Activated T-cell treated with anti-CD3 and anti-CD28 coated beads for 1 hour (primary cell): ENCODE measurements at regions not wholly inside any gene's neighbourhood (a gene's known extent, or its start where the extent isn't known, plus 50 kb on each side); places are given as distances from the start of the nearest gene placed in this dataset.
"Not testable (repeated sequence)": the region's sequence is repeated elsewhere in the genome, so short reads cannot be mapped to it uniquely, and the experiment has no call there.

Experiments used
- DNase-seq: peaks from one replicate; pipeline ENCODE4 v3.0.0-alpha.2; 2020; ENCODE audit warnings: low read depth

DNA sequence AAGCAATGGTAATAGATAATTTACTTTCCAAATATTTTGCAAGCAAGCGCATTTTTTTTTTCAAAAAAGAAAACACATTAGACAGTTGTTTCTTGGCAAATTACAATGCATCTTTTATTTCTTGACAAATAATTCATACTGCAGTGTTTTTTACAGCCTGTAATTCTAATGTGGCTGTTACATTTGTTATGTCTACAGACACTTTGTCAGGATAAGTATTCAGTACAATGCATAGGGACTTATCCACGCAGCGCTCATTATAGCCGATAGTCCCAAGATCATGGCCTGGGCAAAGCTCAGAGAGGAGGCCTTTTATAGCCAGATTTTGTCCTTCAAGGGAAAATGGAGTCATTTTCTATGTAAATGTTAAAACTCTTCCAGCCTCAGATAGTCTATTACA, 123.0 kb upstream of the FANCL start:
- no peak for DNase-seq

DNA sequence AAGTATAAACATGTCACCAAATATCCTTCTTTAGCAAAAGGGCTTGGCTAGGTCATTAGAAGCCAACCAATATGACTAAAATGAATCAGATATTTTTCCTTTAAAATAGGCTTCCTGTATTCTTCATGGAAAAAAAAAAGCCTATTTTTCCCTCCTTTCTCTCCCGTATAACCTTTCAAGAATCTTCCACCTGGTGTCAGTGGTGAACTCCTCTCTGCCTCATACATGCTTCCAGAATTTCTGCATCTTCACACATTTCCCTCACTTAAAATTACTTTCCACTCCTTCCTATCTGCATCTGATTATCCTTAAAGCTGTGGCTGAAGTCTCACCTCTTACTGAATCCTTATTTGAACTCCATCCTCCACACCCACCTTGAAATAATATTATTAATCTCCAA, 116.9 kb upstream of the FANCL start:
- no peak for DNase-seq

DNA sequence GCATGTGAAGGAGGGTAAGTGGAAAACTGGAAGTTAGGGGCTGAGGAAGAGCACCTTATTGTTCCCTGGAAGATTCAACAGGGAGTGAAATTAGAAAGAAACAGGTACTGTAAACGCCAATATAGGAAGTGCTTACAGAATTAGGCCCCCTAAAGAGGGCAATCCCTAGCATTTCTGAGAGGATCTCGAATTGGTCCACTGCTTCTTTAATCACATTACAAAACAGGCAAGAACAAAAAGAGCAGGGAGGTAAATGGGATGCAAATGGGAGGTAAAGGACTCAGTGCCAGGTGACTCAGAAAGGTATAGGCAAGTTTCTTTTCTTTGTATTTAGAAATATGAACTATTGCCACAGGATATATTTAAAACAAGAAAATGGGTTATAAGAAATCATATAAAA, 116.4 kb upstream of the FANCL start:
- no peak for DNase-seq

DNA sequence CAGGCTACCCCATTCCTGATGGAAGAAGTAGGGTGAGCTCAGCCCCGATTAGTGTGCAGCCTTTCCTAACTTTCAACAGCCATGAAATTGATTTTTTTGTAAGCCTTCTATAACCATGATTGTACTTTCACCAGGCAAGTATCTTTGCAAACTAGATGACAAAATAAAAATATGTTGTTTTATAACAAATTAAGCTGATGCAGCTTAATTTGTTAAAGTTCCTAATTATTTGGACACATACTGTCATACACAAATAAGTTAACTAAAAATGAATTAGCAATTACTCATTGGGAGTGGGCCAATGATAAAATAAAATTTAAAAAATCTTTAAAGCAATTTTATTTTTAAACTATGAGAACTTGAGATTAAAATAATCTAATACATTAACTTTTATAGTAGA, 113.1 kb upstream of the FANCL start:
- no peak for DNase-seq

DNA sequence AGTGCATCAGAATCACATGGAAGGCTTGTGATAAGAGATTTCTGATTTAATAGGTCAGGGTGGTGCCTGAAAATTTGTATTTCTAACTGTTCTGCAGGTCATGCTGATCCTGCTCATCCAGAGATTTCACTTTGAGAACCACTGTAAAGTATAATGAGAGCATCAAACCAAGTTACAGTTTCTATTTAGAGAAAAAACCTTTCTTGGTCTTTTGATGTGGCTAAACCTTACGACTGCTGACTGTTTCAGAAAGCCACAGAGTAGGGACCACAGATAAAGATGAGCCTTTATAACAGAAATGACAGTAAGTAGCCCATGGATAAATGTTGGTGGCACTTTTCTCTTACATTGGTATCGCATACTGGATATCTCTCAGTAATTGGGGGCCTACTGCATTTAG, 109.4 kb upstream of the FANCL start:
- DNase-seq: no peak

DNA sequence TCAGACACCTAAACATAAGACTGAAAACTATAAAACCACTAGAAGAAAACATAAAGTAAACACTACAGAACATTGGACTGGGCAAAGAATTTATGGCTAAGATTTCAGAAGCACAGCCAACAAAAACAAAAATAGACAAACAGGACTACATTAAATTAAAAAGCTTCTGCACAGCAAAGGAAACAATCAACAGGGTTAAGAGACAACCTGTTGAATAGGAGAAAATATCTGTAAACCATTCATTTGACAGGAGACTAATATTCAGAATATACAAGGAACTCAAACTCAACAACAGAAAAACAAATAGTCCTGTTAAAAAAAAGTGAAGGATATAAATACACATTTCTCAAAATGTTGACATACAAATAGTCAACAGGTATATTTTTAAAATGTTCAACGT, 106.7 kb upstream of the FANCL start:
- DNase-seq: no peak

DNA sequence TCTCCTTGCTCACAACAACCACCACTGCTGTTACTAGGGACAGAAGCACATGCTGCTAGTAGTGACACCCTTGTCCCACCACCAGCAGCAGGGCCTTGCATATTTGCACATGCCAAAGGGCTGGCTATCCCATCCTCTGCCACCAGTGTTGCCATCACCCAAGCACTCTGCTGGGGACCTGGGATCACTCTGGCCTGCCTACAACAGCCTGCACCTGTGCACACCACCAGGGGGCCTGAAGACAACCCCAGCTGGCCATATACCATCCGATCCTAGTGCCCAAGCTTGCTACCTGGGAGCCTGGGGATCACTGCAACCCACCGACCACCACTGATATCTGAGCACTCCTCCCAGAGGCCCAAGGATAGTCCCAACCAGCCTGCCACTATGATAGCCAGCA, 99.9 kb upstream of the FANCL start:
- DNase-seq: no peak

DNA sequence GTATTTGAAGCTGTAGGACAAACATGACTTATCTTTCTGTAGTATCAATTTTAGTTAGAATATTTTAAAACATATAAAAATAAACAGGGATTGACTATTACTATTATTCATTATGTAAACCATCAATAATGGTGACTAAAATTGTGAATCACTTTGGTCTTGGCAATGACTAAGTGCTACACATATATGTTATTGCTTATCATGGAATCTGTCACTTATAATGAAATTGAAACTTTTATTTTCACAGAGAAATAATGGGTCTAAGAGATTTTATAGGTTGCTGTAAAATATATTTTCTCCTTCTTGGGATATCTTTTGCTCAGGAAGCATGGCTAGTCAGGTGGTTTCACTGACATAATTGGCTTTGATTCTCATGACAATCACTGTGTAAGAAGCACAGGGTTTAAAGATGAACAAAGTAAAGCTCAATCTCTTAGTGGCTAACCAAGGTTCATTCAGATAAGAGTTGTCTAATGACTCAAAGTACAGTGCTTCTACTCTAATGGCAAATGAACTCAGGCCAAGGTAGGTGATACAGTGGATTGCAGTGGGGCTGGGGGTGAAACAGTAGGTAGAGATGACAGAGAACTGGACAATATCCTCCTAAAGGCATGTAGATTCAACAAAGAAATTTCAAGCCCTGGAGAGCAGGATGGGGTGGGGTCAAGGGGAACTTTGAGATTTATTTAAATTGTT, 98.6 kb upstream of the FANCL start:
- no peak for DNase-seq

DNA sequence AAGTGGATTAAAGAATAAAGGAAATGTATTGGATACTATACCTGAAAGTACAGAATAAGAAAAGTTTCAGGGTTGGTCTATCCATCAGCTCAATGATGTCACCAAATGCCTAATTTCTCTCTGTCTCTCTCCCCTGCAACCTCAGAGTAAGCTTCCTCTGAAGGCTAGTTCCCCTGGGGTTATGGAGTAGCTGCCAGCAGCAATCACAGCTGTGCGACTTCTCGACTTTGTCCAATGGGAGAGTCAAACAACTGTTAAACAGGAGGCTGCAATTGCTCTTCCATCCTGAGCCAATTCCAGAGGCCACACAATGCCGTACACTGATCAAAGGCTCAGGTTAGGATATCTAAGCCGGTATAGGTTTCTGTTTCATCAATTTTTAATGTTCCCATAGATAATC, 95.3 kb upstream of the FANCL start:
- DNase-seq: no peak

DNA sequence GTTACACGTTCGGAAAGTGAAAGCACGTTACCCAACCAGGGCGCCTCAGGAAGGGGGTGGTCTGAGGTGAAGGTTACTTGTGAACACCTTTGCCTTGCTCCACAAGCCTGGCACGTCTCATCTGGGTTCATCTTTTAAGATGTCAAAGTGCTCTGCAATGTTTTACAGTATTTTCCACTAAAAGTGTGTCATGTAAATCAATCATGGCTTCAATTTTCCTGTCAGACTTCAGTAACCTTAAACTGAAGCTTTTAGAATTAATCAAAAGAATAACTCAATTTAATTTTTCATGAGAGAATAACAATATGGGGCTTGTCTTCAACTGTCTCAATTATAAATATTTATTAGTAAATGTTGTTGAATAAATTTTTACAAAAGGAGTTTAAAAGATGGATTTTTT, 93.3 kb upstream of the FANCL start:
- no peak for DNase-seq

DNA sequence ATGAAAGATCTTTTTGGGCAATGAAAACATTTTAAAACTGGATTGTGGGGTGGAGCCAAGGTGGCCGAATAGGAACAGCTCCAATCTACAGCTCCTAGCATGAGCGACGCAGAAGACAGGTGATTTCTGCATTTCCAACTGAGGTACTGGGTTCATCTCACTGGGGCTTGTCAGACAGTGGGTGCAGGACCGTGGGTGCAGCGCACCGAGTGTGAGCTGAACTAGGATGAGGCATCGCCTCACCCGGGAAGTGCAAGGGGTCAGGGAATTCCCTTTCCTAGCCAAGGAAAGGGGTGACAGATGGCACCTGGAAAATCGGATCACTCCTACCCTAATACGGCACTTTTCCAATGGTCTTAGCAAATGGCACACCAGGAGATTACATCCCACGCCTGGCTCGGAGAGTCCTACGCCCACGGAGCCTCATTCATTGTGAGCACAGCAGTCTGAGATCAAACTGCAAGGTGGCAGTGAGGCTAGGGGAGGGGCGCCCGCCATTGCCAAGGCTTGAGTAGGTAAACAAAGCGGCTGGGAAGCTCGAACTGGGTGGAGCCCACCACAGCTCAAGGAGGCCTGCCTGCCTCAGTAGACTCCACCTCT, 84.3 kb upstream of the FANCL start:
- not testable (repeated sequence) for DNase-seq

DNA sequence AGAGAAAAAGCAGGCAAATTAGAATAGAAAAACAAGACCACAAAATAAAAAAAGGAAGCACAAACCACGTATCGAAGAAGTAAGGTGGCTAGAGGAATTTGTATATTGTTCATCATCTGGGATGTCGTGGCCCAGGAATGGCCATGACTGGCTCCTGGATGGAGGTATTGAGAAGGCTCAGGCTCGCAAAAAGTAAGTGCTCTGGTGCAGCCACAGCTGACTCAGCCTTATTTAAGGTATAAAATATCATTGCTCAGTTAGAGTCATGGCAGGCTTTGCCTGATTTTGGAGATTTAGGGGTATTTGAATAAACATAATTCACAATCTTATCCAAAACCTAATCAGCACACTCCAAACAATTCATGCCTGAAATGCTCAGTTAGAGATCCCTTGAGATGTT, 78.4 kb upstream of the FANCL start:
- DNase-seq: no peak

DNA sequence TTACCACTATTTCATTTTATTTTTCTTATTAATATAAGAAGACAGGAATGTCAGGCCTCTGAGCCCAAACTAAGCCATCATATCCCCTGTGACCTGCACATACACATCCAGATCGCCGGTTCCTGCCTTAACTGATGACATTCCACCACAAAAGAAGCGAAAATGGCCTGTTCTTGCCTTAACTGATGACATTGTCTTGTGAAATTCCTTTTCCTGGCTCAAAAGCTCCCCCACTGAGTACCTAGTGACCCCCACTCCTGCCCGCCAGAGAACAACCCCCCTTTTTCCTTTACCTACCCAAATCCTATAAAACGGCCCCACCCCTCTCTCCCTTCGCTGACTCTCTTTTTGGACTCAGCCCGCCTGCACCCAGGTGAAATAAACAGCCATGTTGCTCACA, 77.8 kb upstream of the FANCL start:
- DNase-seq: not testable (repeated sequence)

DNA sequence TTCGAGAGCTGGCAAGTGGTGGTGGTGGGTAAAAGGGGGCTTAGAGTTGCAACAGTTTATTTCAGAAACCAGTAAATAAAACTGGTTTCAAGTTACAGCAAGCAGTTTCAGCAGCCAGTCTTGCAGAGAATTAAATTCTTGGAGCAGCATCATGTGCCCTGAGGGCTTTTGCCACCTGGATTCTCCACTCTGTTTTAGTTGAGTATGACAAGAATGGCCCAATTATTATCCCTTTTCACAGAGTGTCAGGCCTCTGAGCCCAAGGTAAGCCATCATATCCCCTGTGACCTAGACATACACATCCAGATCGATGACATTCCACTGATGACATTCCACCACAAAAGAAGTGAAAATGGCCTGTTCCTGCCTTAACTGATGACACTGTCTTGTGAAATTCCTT, 72.8 kb upstream of the FANCL start:
- no peak for DNase-seq

DNA sequence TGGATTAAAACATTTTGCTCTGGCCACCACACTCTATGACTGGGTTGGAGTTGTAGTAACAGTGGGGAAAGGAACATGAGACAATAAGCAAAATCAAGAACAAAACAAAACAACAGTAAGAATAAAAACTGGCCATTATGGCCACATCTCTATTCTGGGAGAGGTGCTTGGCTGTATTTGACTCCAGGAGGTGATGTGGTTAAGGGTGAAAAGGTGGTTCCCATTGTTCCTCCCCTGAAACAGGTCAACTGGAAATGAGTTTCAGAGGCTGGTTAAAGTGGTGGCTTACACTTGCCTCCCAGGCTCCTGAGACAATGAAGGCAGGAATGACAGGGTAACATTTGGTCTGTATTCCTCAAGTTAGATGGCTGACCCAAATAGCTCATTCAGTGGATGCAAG, 67.3 kb upstream of the FANCL start:
- no peak for DNase-seq

DNA sequence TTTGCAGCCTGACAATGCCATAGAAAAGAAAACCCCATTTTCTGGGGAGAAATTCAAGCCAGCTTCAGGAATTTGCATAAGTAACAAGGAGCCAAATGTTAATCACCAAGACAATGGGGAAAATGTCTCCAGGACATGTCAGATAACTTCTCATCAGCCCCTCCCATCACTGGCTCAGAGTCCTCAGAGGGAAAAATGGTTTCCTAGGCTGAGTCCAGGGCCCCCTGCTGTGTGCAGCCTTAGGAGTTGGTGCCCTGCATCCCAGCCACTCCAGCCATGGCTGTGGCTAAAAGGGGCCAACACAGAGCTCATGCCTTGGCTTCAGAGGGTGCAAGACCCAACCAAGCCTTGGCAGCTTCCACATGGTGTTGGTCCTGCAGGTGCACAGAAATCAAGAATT, 63.7 kb upstream of the FANCL start:
- no peak for DNase-seq

DNA sequence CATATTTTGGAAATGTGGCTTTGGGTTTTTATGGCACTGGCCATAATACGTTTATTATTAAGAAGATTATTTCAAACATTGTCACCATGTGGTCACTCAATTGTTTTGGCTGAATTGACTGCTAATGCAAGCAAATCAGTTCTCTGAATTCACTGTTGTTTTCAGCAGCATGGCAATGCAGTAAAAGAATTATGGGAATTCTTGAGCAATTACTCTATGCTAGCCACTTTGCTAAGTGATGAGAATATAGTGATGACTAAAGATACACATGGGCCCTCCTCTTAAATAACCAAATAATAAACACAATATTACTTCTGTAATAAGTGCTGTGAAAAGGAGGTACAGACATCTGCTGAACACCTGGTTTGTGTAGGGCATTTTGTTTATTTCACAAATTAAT, 58.0 kb upstream of the FANCL start:
- DNase-seq: no peak

DNA sequence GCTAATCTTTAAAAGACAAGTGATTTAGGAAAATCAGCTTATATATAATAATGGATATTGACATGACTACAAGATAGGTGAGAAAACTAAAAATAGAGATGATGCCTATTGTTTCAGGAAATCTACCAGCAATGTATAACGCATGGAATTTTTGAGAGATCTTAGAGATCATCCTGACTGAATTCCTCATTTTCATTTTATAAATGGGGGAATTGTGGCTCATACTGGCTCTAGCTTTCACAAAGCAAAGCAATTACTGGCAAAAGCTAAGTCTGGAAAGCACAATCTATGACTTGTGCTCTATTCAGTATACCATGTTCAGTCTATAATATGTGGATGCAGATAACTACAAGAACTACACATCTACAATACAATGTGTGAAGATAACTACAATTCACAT, 51.9 kb upstream of the FANCL start:
- DNase-seq: no peak

DNA sequence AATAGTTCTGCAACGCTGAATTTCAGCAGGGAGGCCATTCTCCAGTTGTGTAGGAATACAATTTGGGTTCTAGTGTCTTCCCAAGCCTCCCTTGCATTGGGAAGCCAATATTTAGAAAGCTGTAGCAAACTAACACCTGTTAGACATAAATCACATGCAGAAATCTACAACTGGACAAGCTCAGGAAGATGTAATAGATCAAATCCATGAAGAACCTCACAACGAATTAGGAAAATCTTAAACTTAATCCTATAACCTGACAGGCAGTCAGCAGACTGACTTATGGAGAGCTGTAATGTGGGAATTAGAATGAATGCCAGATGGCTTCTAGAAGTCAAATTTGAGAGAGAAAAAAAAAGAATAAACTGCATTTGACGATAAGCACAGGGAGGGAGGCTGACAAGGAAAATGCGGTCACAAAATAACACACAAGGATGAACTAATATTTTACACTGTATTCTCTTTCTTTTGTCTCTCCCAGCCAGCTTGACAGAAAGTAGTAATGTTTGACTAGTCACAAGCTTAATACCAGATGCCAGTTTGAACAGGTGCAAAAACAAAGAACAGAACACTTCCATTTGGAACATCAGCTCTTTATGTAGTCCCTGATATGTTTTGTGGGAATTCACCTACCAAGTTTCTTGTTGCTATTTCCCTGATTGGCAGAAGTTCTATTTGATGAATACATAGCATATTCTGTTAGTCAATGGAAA, 50.8 kb upstream of the FANCL start:
- no peak for DNase-seq
